ENCODE measurements at regions not wholly inside any gene's neighbourhood (a gene's known extent, or its start where the extent isn't known, plus 50 kb on each side); places are given as distances from the start of the nearest gene placed in this dataset.

DNA sequence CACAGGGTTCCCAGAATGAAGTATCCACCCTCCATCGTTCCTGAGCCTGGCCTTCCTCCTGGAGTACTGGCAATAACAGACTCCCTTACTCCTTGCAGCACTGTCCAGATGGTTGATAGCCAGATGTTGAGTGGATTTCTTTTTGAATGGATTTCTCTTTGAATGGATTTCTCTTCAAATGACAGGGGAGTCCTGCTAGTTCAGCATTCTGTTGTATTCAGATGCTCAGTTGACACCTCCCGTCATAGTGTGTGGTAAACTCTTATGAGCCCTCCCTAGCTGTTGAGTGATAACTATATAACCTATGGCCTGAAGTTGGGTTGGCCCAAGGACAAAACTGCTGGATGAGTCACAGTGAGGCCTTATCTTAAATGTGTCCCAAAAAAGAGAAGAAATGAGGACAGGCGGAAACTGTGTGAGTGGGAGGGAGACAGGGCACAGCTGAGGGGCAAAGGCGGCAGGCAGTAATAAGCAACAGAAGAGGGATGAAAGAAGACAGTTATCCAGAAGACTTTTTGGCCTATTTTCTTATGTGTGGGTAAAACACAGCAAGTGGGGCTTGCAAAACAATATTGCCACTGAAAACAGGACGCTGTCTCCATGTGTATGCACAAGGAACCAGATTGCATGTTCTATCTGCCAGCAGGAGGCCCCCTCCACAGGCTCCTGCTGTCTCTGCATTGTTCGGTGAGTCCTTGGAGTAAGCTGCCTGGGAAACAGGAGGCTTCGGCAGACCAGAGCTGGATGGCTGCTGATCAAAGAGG is 209.5 kb upstream of the S1PR3 start:
- ChIA-PET CTCF (no interaction called here), POLR2A (no interaction called here)
- H3K27me3 Mint-ChIP-seq (ENCODE audit: insufficient read depth, unreplicated experiment): no peaks in the 10 kb centered on the region
- Histone ChIP-seq H3K27me3 (replicated peaks; ENCODE audit: control insufficient read depth, insufficient read depth, low read length) (no peaks in the 10 kb centered on the region), H3K36me3 (ENCODE audit: control insufficient read depth, insufficient read depth, low read length) (no peaks in the 10 kb centered on the region), H3K4me1 (no peaks in the 10 kb centered on the region), H3K9me3 (no peaks in the 10 kb centered on the region), H3K4me3 (ENCODE audit: low read depth, low read length) (no peak overlapping the region)
- H3K36me3 Mint-ChIP-seq (ENCODE audit: insufficient read depth, unreplicated experiment): no peaks in the 10 kb centered on the region
- intact Hi-C loops (cut with micrococcal nuclease; ENCODE audit: unreplicated experiment): no loop called here
- H3K9me3 Mint-ChIP-seq (ENCODE audit: unreplicated experiment): no peaks in the 10 kb centered on the region
- TF ChIP-seq, protein P1, sequence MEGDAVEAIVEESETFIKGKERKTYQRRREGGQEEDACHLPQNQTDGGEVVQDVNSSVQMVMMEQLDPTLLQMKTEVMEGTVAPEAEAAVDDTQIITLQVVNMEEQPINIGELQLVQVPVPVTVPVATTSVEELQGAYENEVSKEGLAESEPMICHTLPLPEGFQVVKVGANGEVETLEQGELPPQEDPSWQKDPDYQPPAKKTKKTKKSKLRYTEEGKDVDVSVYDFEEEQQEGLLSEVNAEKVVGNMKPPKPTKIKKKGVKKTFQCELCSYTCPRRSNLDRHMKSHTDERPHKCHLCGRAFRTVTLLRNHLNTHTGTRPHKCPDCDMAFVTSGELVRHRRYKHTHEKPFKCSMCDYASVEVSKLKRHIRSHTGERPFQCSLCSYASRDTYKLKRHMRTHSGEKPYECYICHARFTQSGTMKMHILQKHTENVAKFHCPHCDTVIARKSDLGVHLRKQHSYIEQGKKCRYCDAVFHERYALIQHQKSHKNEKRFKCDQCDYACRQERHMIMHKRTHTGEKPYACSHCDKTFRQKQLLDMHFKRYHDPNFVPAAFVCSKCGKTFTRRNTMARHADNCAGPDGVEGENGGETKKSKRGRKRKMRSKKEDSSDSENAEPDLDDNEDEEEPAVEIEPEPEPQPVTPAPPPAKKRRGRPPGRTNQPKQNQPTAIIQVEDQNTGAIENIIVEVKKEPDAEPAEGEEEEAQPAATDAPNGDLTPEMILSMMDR (IDR thresholded peaks at IDR 0.05; ENCODE audit: insufficient read depth in 1 of 2, low read depth in 1 of 2, low read length in 1 of 2, severe bottlenecking in 1 of 2, unreplicated experiment in 1 of 2): no peak
- no peak overlapping the region for H3K4me3 Mint-ChIP-seq (ENCODE audit: unreplicated experiment)
- no TSS peak for BruUV-seq (replicated peaks)
- DNase-seq: no peak
- H3K27ac Mint-ChIP-seq (ENCODE audit: unreplicated experiment): no peak overlapping the region
- H3K4me1 Mint-ChIP-seq (ENCODE audit: low read depth, unreplicated experiment): peaks cover 7% of the 10 kb centered on the region

DNA sequence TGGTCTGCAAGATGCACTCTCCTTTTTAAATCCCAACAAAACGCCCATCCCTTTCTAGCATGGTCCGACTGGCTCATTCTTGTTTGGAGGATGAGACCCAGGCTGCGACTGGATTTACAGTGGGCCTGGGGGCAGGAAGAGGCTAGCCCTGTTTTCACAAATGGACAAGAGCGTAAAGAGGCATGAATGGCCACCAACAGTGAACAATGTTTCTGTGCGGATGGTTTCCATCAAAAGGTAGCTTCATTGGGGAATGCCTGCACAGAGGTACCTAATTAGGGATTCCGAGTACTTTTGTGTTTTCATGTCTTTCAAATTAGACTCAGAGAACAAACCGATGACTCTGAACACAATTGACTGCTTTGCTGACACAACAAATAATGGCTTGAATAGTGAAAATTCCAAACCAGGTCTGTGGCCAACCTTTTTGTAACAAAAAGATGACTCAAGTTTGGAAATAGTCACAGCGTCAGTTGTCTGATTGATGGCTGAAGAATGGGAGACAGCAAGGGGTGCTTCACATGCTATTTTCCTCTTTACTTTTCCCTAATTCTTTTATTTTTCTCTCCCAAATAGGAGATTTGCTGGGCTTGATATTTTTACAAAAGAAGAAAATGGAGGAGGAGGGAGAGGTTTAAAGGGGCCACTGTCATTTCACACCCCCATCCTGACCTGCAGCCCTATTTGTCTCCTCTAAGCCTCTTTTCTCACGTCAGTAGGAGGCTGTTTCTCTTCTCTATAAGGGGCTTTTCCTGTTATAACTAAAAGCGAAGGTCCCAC is 208.1 kb upstream of the S1PR3 start:
- CTCF ChIA-PET: no interaction called here
- Histone ChIP-seq H3K27me3 (replicated peaks; ENCODE audit: control insufficient read depth, insufficient read depth, low read length) (no peaks in the 10 kb centered on the region), H3K36me3 (ENCODE audit: control insufficient read depth, insufficient read depth, low read length) (no peaks in the 10 kb centered on the region), H3K4me3 (ENCODE audit: low read depth, low read length) (no peak overlapping the region), H3K9me3 (no peaks in the 10 kb centered on the region), H3K4me1 (no peaks in the 10 kb centered on the region)
- no peak overlapping the region for H3K4me3 Mint-ChIP-seq (ENCODE audit: unreplicated experiment)
- POLR2A ChIA-PET: no interaction called here
- no TSS peak for BruUV-seq (replicated peaks)
- H3K27me3 Mint-ChIP-seq (ENCODE audit: insufficient read depth, unreplicated experiment): no peaks in the 10 kb centered on the region
- H3K9me3 Mint-ChIP-seq (ENCODE audit: unreplicated experiment): no peaks in the 10 kb centered on the region
- peaks cover 7% of the 10 kb centered on the region for H3K4me1 Mint-ChIP-seq (ENCODE audit: low read depth, unreplicated experiment)
- H3K36me3 Mint-ChIP-seq (ENCODE audit: insufficient read depth, unreplicated experiment): no peaks in the 10 kb centered on the region
- H3K27ac Mint-ChIP-seq (ENCODE audit: unreplicated experiment): no peak overlapping the region
- intact Hi-C loops (cut with micrococcal nuclease; ENCODE audit: unreplicated experiment): no loop called here
- TF ChIP-seq, protein P1 (IDR thresholded peaks at IDR 0.05; ENCODE audit: insufficient read depth in 1 of 2, low read depth in 1 of 2, low read length in 1 of 2, severe bottlenecking in 1 of 2, unreplicated experiment in 1 of 2): no peak
- DNase-seq: no peak

DNA sequence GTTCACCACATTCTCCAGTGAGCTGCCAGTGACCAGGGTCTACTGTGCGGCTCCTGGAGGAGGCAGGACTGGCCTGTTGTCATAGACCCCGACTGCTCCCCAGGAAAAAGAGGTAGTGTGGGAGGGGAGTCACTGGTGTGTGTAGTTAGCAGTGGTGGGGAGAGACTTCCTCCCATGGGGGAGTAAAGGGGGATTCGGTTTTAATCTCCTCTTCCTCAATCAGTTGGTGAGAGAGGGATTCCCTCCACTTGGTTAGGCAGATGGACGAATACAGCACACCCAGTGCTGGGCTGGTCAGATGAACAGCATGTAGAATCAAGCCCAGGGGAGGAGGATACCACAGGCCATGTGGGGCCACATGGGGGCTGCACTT is 207.6 kb upstream of the S1PR3 start:
- intact Hi-C loops (cut with micrococcal nuclease; ENCODE audit: unreplicated experiment): no loop called here
- Mint-ChIP-seq H3K4me1 (ENCODE audit: low read depth, unreplicated experiment) (peaks cover 7% of the 10 kb centered on the region), H3K36me3 (ENCODE audit: insufficient read depth, unreplicated experiment) (no peaks in the 10 kb centered on the region), H3K4me3 (ENCODE audit: unreplicated experiment) (no peak overlapping the region), H3K27ac (ENCODE audit: unreplicated experiment) (no peak overlapping the region), H3K27me3 (ENCODE audit: insufficient read depth, unreplicated experiment) (no peaks in the 10 kb centered on the region), H3K9me3 (ENCODE audit: unreplicated experiment) (no peaks in the 10 kb centered on the region)
- TF ChIP-seq, protein P1 (IDR thresholded peaks at IDR 0.05; ENCODE audit: insufficient read depth in 1 of 2, low read depth in 1 of 2, low read length in 1 of 2, severe bottlenecking in 1 of 2, unreplicated experiment in 1 of 2): no peak
- no peaks in the 10 kb centered on the region for H3K27me3 ChIP-seq (replicated peaks; ENCODE audit: control insufficient read depth, insufficient read depth, low read length)
- ChIA-PET POLR2A (no interaction called here), CTCF (no interaction called here)
- no peaks in the 10 kb centered on the region for H3K9me3 ChIP-seq
- H3K4me3 ChIP-seq (ENCODE audit: low read depth, low read length): no peak overlapping the region
- H3K4me1 ChIP-seq: no peaks in the 10 kb centered on the region
- H3K36me3 ChIP-seq (ENCODE audit: control insufficient read depth, insufficient read depth, low read length): no peaks in the 10 kb centered on the region
- BruUV-seq (replicated peaks): no TSS peak
- DNase-seq: no peak

All from Caco-2 (cell line).